SK-N-MC (cell line): ENCODE measurements at regions not wholly inside any gene's neighbourhood (a gene's known extent, or its start where the extent isn't known, plus 50 kb on each side); places are given as distances from the start of the nearest gene placed in this dataset.
"Not testable (repeated sequence)": the region's sequence is repeated elsewhere in the genome, so short reads cannot be mapped to it uniquely, and the experiment has no call there.

Experiments used
- DNase-seq: peaks from one replicate; pipeline ENCODE4 v3.0.0-alpha.2; 2011; ENCODE audit warnings: low read depth, low spot score
- H3K27ac ChIP-seq: fragments of 200-600 bp; sonication (generic); 2 replicates; pipeline ENCODE4 v1.5.1; 2016; ENCODE audit warnings: mixed run types
- H3K36me3 ChIP-seq: fragments of 200-600 bp; sonication (generic); 2 replicates; pipeline ENCODE4 v1.6.1; 2017; ENCODE audit warnings: antibody characterized with exemption, low read length, mixed read lengths; ENCODE audit not compliant: insufficient read depth
- H3K4me3 ChIP-seq: fragments of 200-600 bp; sonication (generic); 2 replicates; pipeline ENCODE4 v1.5.1; 2016
- H3K9ac ChIP-seq: fragments of 200-600 bp; sonication (generic); 2 replicates; pipeline ENCODE4 v1.8.0; 2017; ENCODE audit warnings: mixed run types, mixed read lengths; ENCODE audit not compliant: insufficient read length
- H3K9me3 ChIP-seq: fragments of 200-600 bp; sonication (generic); 2 replicates; pipeline ENCODE4 v1.6.1; 2017; ENCODE audit warnings: low read depth, mild to moderate bottlenecking, antibody characterized with exemption, low read length, moderate library complexity, mixed read lengths
- EZH2 ChIP-seq: fragments of 200-600 bp; sonication (generic); IDR thresholded peaks from one replicate; pipeline ENCODE4 v1.6.1; 2017; ENCODE audit warnings: antibody characterized with exemption
- FOXP2 ChIP-seq: optimal IDR thresholded peaks from 2 replicates; pipeline ENCODE3; 2011; ENCODE audit warnings: mild to moderate bottlenecking, moderate library complexity; ENCODE audit not compliant: insufficient read depth; ENCODE audit errors: extremely low read length, control extremely low read depth
- POLR2AphosphoS5 ChIP-seq: IDR thresholded peaks from 2 replicates; pipeline ENCODE4 v1.6.1; 2012; ENCODE audit warnings: mild to moderate bottlenecking, low read depth, low read length, borderline replicate concordance

- H3K9ac ChIP-seq, result no peak overlapping the region
- H3K4me3 ChIP-seq, result no peak overlapping the region
- no peak overlapping the region for H3K27ac ChIP-seq
- no peak for DNase-seq
- TF ChIP-seq FOXP2 (no peak), EZH2 (no peak), POLR2AphosphoS5 (no peak)
- peaks cover 4% of the 10 kb centered on the region; the same call in 1 of the 2 replicates for H3K9me3 ChIP-seq
- H3K36me3 ChIP-seq, result no peaks in the 10 kb centered on the region
These were observed 129.7 kb downstream of the IGLL1 start for GRCh38 chr22:23450434-23450795.

GRCh38 chr22:23449748-23450433 lies 130.2 kb downstream of the IGLL1 start:
- not testable (repeated sequence) for H3K36me3 ChIP-seq, H3K9ac ChIP-seq, H3K9me3 ChIP-seq, H3K4me3 ChIP-seq, DNase-seq, H3K27ac ChIP-seq

GRCh38 chr22:23448499-23449288 lies 131.4 kb downstream of the IGLL1 start:
- H3K36me3 ChIP-seq, H3K9me3 ChIP-seq, DNase-seq, H3K4me3 ChIP-seq, H3K9ac ChIP-seq, H3K27ac ChIP-seq: not testable (repeated sequence)

GRCh38 chr22:23446796-23447350 lies 133.2 kb downstream of the IGLL1 start:
- H3K9me3 ChIP-seq, result peaks cover 4% of the 10 kb centered on the region; the same call in 1 of the 2 replicates
- no peak overlapping the region for H3K27ac ChIP-seq
- DNase-seq, result no peak

GRCh38 chr22:23446194-23446593 lies 133.9 kb downstream of the IGLL1 start:
- not testable (repeated sequence) for DNase-seq, H3K9me3 ChIP-seq

More at GRCh38 chr22:23446796-23447350, 133.2 kb downstream of the IGLL1 start:
- Histone ChIP-seq H3K36me3 (no peaks in the 10 kb centered on the region), H3K4me3 (no peak overlapping the region), H3K9ac (no peak overlapping the region)
- TF ChIP-seq FOXP2, result no peak
- no peak for TF ChIP-seq POLR2AphosphoS5
- no peak for TF ChIP-seq EZH2

GRCh38 chr22:23443905-23444304 lies 136.2 kb downstream of the IGLL1 start:
- H3K36me3 ChIP-seq, DNase-seq, H3K27ac ChIP-seq, H3K9ac ChIP-seq, H3K4me3 ChIP-seq, H3K9me3 ChIP-seq: not testable (repeated sequence)

More at GRCh38 chr22:23446194-23446593, 133.9 kb downstream of the IGLL1 start:
- H3K9ac ChIP-seq, H3K36me3 ChIP-seq, H3K4me3 ChIP-seq, H3K27ac ChIP-seq: not testable (repeated sequence)

GRCh38 chr22:23439581-23439980 lies 140.5 kb downstream of the IGLL1 start:
- H3K36me3 ChIP-seq, H3K9me3 ChIP-seq, H3K9ac ChIP-seq, H3K4me3 ChIP-seq, H3K27ac ChIP-seq, DNase-seq: not testable (repeated sequence)

- Histone ChIP-seq H3K9me3 (no peaks in the 10 kb centered on the region), H3K36me3 (no peaks in the 10 kb centered on the region), H3K9ac (no peak overlapping the region), H3K27ac (no peak overlapping the region), H3K4me3 (no peak overlapping the region)
- DNase-seq, result no peak
- TF ChIP-seq POLR2AphosphoS5 (no peak), FOXP2 (no peak), EZH2 (no peak)
These were observed 141.9 kb downstream of the IGLL1 start for GRCh38 chr22:23438216-23438615.

- no peak overlapping the region for H3K27ac ChIP-seq
- no peak for DNase-seq
- TF ChIP-seq POLR2AphosphoS5, result no peak
- TF ChIP-seq FOXP2, result no peak
- no peak for TF ChIP-seq EZH2
- no peak overlapping the region for H3K9ac ChIP-seq
- no peak overlapping the region for H3K4me3 ChIP-seq
- H3K36me3 ChIP-seq, result no peaks in the 10 kb centered on the region
- H3K9me3 ChIP-seq, result no peaks in the 10 kb centered on the region
These were observed 142.3 kb downstream of the IGLL1 start for GRCh38 chr22:23437779-23438178.

GRCh38 chr22:23437107-23437395 lies 143.0 kb downstream of the IGLL1 start:
- not testable (repeated sequence) for H3K9ac ChIP-seq, H3K9me3 ChIP-seq, DNase-seq, H3K4me3 ChIP-seq, H3K36me3 ChIP-seq, H3K27ac ChIP-seq

GRCh38 chr22:23436354-23437106 lies 143.6 kb downstream of the IGLL1 start:
- H3K4me3 ChIP-seq, H3K9me3 ChIP-seq, H3K9ac ChIP-seq, DNase-seq, H3K27ac ChIP-seq, H3K36me3 ChIP-seq: not testable (repeated sequence)

- H3K36me3 ChIP-seq, H3K9me3 ChIP-seq, DNase-seq, H3K9ac ChIP-seq, H3K27ac ChIP-seq, H3K4me3 ChIP-seq: not testable (repeated sequence)
These were observed 144.9 kb downstream of the IGLL1 start for GRCh38 chr22:23435186-23435585.

GRCh38 chr22:23434198-23434830 lies 145.8 kb downstream of the IGLL1 start:
- not testable (repeated sequence) for H3K27ac ChIP-seq, H3K9me3 ChIP-seq, DNase-seq, H3K4me3 ChIP-seq, H3K36me3 ChIP-seq, H3K9ac ChIP-seq
